Activated CD4-positive, alpha-beta T cell treated with anti-CD3 and anti-CD28 coated beads, Interleukin-2, amount 10 ng/mL, durations not matched to agents 24 days and 14 days (primary cell): ENCODE measurements at regions not wholly inside any gene's neighbourhood (a gene's known extent, or its start where the extent isn't known, plus 50 kb on each side); places are given as distances from the start of the nearest gene placed in this dataset.

Experiments
- DNase-seq: peaks from one replicate; pipeline ENCODE4 v3.0.0; 2022
- H3K27ac Mint-ChIP-seq: one replicate; pipeline ENCODE4 v1.8.0; 2022; ENCODE audit warnings: mild to moderate bottlenecking, mixed read lengths
- H3K27me3 Mint-ChIP-seq: one replicate; pipeline ENCODE4 v1.8.0; 2022; ENCODE audit warnings: mixed read lengths
- H3K36me3 Mint-ChIP-seq: one replicate; pipeline ENCODE4 v1.8.0; 2022; ENCODE audit warnings: low read depth, mild to moderate bottlenecking, mixed read lengths
- H3K4me1 Mint-ChIP-seq: one replicate; pipeline ENCODE4 v1.8.0; 2021; ENCODE audit warnings: mixed read lengths
- H3K4me3 Mint-ChIP-seq: one replicate; pipeline ENCODE4 v1.8.0; 2022; ENCODE audit warnings: mild to moderate bottlenecking, moderate library complexity, mixed read lengths
- H3K9me3 Mint-ChIP-seq: one replicate; pipeline ENCODE4 v1.8.0; 2021; ENCODE audit warnings: mixed read lengths
- intact Hi-C: fragments of 100-400 bp; cut with micrococcal nuclease; formaldehyde crosslinking; loops from one replicate; pipeline ENCODE4 v1.15.1; 2023

GRCh38 chr19:31075146-31075655 is 274.0 kb downstream of the TSHZ3 start:
- peaks cover 28% of the 10 kb centered on the region for H3K27me3 Mint-ChIP-seq

GRCh38 chr19:31074199-31075125 is 274.8 kb downstream of the TSHZ3 start:
- H3K4me3 Mint-ChIP-seq = no peak overlapping the region
- peaks cover 28% of the 10 kb centered on the region for H3K27me3 Mint-ChIP-seq
- H3K27ac Mint-ChIP-seq = no peak overlapping the region
- no peak for DNase-seq
- H3K36me3 Mint-ChIP-seq = no peaks in the 10 kb centered on the region
- no peaks in the 10 kb centered on the region for H3K9me3 Mint-ChIP-seq
- H3K4me1 Mint-ChIP-seq = no peaks in the 10 kb centered on the region
- intact Hi-C loops = no loop called here

More at GRCh38 chr19:31075146-31075655, 274.0 kb downstream of the TSHZ3 start:
- H3K4me1 Mint-ChIP-seq = no peaks in the 10 kb centered on the region
- no peak for DNase-seq
- intact Hi-C loops = no loop called here
- H3K27ac Mint-ChIP-seq = no peak overlapping the region
- no peaks in the 10 kb centered on the region for H3K9me3 Mint-ChIP-seq
- no peaks in the 10 kb centered on the region for H3K36me3 Mint-ChIP-seq
- H3K4me3 Mint-ChIP-seq = no peak overlapping the region

- no peaks in the 10 kb centered on the region for H3K4me1 Mint-ChIP-seq
- no peaks in the 10 kb centered on the region for H3K36me3 Mint-ChIP-seq
- peaks cover 28% of the 10 kb centered on the region for H3K27me3 Mint-ChIP-seq
- DNase-seq = no peak
- H3K4me3 Mint-ChIP-seq = no peak overlapping the region
- intact Hi-C loops = no loop called here
- no peaks in the 10 kb centered on the region for H3K9me3 Mint-ChIP-seq
- no peak overlapping the region for H3K27ac Mint-ChIP-seq
These were observed 275.6 kb downstream of the TSHZ3 start for GRCh38 chr19:31073485-31074198.

- H3K36me3 Mint-ChIP-seq = no peaks in the 10 kb centered on the region
- H3K27me3 Mint-ChIP-seq = peaks cover 26% of the 10 kb centered on the region
- no peak overlapping the region for H3K4me3 Mint-ChIP-seq
- H3K4me1 Mint-ChIP-seq = no peaks in the 10 kb centered on the region
- H3K27ac Mint-ChIP-seq = no peak overlapping the region
- no peaks in the 10 kb centered on the region for H3K9me3 Mint-ChIP-seq
- intact Hi-C loops = no loop called here
- DNase-seq = no peak
These were observed 276.8 kb downstream of the TSHZ3 start for GRCh38 chr19:31072451-31072850.

GRCh38 chr19:31071136-31071855 is 277.9 kb downstream of the TSHZ3 start:
- Mint-ChIP-seq H3K27me3 (peaks cover 26% of the 10 kb centered on the region), H3K4me3 (no peak overlapping the region), H3K27ac (no peak overlapping the region), H3K9me3 (no peaks in the 10 kb centered on the region), H3K36me3 (no peaks in the 10 kb centered on the region), H3K4me1 (no peaks in the 10 kb centered on the region)
- no peak for DNase-seq
- intact Hi-C loops = no loop called here

- Mint-ChIP-seq H3K27me3 (peaks cover 26% of the 10 kb centered on the region), H3K4me3 (no peak overlapping the region), H3K9me3 (no peaks in the 10 kb centered on the region), H3K27ac (no peak overlapping the region), H3K4me1 (no peaks in the 10 kb centered on the region), H3K36me3 (no peaks in the 10 kb centered on the region)
- intact Hi-C loops = no loop called here
- no peak for DNase-seq
These were observed 278.8 kb downstream of the TSHZ3 start for GRCh38 chr19:31070146-31071065.

GRCh38 chr19:31068268-31068667 is 281.0 kb downstream of the TSHZ3 start:
- intact Hi-C loops = no loop called here
- H3K27ac Mint-ChIP-seq = no peak overlapping the region
- DNase-seq = no peak
- no peak overlapping the region for H3K4me3 Mint-ChIP-seq
- H3K36me3 Mint-ChIP-seq = no peaks in the 10 kb centered on the region
- no peaks in the 10 kb centered on the region for H3K9me3 Mint-ChIP-seq
- peaks cover 13% of the 10 kb centered on the region for H3K27me3 Mint-ChIP-seq
- no peaks in the 10 kb centered on the region for H3K4me1 Mint-ChIP-seq

- Mint-ChIP-seq H3K27ac (no peak overlapping the region), H3K4me1 (no peaks in the 10 kb centered on the region), H3K27me3 (no peaks in the 10 kb centered on the region), H3K4me3 (no peak overlapping the region), H3K9me3 (no peaks in the 10 kb centered on the region), H3K36me3 (no peaks in the 10 kb centered on the region)
- intact Hi-C loops = no loop called here
- DNase-seq = no peak
These were observed 282.9 kb downstream of the TSHZ3 start for GRCh38 chr19:31066385-31066784.

- H3K27me3 Mint-ChIP-seq = no peaks in the 10 kb centered on the region
- H3K9me3 Mint-ChIP-seq = peaks cover 5% of the 10 kb centered on the region
- H3K36me3 Mint-ChIP-seq = no peaks in the 10 kb centered on the region
- H3K4me3 Mint-ChIP-seq = no peak overlapping the region
- H3K4me1 Mint-ChIP-seq = no peaks in the 10 kb centered on the region
- no peak for DNase-seq
- H3K27ac Mint-ChIP-seq = no peak overlapping the region
- intact Hi-C loops = no loop called here
These were observed 284.7 kb downstream of the TSHZ3 start for GRCh38 chr19:31064491-31064890.

- Mint-ChIP-seq H3K4me3 (no peak overlapping the region), H3K4me1 (no peaks in the 10 kb centered on the region), H3K36me3 (no peaks in the 10 kb centered on the region), H3K9me3 (peaks cover 5% of the 10 kb centered on the region), H3K27me3 (peaks cover 2% of the 10 kb centered on the region), H3K27ac (no peak overlapping the region)
- DNase-seq = no peak
- intact Hi-C loops = no loop called here
These were observed 290.4 kb downstream of the TSHZ3 start for GRCh38 chr19:31058676-31059340.

- Mint-ChIP-seq H3K27me3 (peaks cover 2% of the 10 kb centered on the region), H3K27ac (no peak overlapping the region), H3K36me3 (no peaks in the 10 kb centered on the region), H3K9me3 (peaks cover 5% of the 10 kb centered on the region), H3K4me1 (no peaks in the 10 kb centered on the region), H3K4me3 (no peak overlapping the region)
- DNase-seq = no peak
- intact Hi-C loops = no loop called here
These were observed 291.8 kb downstream of the TSHZ3 start for GRCh38 chr19:31057476-31057875.

GRCh38 chr19:31055454-31055853 is 293.8 kb downstream of the TSHZ3 start:
- no peaks in the 10 kb centered on the region for H3K4me1 Mint-ChIP-seq
- no peak overlapping the region for H3K27ac Mint-ChIP-seq
- H3K36me3 Mint-ChIP-seq = no peaks in the 10 kb centered on the region
- peaks cover 2% of the 10 kb centered on the region for H3K27me3 Mint-ChIP-seq
- intact Hi-C loops = loop anchor here (2.0 kb wide), 1 partner anchor 301 kb away; no protein-coding TSS in a partner anchor
- no peak for DNase-seq
- no peak overlapping the region for H3K4me3 Mint-ChIP-seq
- no peaks in the 10 kb centered on the region for H3K9me3 Mint-ChIP-seq
